Duodenal mucosa (tissue), 2 donors: ENCODE measurements at regions not wholly inside any gene's neighbourhood (a gene's known extent, or its start where the extent isn't known, plus 50 kb on each side); places are given as distances from the start of the nearest gene placed in this dataset.
"Not testable (repeated sequence)": the region's sequence is repeated elsewhere in the genome, so short reads cannot be mapped to it uniquely, and the experiment has no call there.

Experiments used
- H3K27ac ChIP-seq: one replicate; pipeline ENCODE4 v1.7.0; 2013; ENCODE audit warnings: low read depth, low read length
- H3K27me3 ChIP-seq, 2 donors: one replicate each; pipeline ENCODE4 v1.7.0; 2013; ENCODE audit warnings: low read length in 2 of 2, control low read depth in 1 of 2; ENCODE audit not compliant: insufficient read depth in 2 of 2, control insufficient read depth in 1 of 2
- H3K36me3 ChIP-seq, 2 donors: one replicate each; pipeline ENCODE4 v1.7.0; 2013; ENCODE audit warnings: low read length in 2 of 2, control low read depth in 1 of 2; ENCODE audit not compliant: insufficient read depth in 2 of 2, control insufficient read depth in 1 of 2
- H3K4me1 ChIP-seq, 2 donors: one replicate each; pipeline ENCODE4 v1.7.0; 2013; ENCODE audit warnings: low read length in 2 of 2, control low read depth in 1 of 2; ENCODE audit not compliant: insufficient read depth in 2 of 2, control insufficient read depth in 1 of 2
- H3K4me3 ChIP-seq, 2 donors: one replicate each; pipeline ENCODE4 v1.7.0; 2013; ENCODE audit warnings: low read length in 2 of 2, low read depth in 1 of 2
- H3K9ac ChIP-seq, 2 donors: one replicate each; pipeline ENCODE4 v1.7.0; 2013; ENCODE audit warnings: low read length in 2 of 2, low read depth in 1 of 2
- H3K9me3 ChIP-seq, 2 donors: one replicate each; pipeline ENCODE4 v1.7.0; 2013; ENCODE audit warnings: low read length in 2 of 2, control low read depth in 1 of 2; ENCODE audit not compliant: control insufficient read depth in 1 of 2

DNA sequence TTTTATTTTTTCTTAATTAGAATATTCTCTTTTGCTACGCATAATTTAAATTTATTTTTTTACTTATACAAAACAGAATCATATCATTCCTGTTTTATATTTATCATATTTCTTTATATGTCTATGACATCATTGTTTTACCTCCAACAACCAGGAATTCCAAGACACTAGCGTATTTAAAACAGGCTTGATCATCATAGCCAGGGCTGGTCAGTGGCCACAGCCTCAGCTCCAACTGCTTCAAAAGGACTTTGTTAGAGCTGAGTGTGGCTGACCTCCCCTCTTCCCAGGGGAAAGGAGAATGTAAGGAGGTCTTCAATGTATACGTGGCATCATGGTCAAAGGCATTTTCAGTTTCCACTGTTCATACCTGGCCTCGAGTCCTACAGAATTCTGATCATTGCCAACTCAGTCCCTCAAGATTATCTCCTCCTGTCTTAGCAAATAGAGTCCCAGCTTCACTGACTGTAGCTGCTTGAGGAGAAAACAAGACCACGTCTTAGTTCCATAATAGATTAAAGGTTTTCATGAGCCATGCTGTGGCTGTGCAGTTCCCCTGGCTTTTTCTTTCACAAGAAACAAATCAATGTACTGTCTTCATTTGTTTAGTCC lies 444.0 kb downstream of the PTPRC start:
- Histone ChIP-seq H3K27me3 (no peaks in the 10 kb centered on the region), H3K27ac (no peak overlapping the region), H3K9me3 (no peaks in the 10 kb centered on the region), H3K36me3 (no peaks in the 10 kb centered on the region), H3K4me3 (no peak overlapping the region), H3K4me1 (no peaks in the 10 kb centered on the region), H3K9ac (no peak overlapping the region)

DNA sequence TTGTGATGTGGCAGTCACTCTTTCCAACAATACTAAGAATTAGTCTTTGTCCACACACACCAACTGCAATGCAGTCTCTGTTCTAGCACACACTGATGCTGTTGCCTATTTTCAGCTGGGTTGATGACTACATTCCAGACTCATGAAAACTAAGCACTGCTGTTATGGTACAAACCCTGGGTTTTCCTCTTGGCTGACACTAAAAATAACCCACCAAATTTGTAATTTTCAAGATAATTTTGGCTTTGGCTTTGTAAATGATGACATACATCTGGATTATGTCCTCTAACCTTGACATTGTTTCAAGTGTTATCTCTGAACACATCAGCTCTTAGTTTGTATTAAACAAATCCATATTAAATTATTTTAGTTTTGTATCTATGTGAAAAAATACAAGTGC lies 444.8 kb downstream of the PTPRC start:
- no peaks in the 10 kb centered on the region for H3K36me3 ChIP-seq
- no peak overlapping the region for H3K27ac ChIP-seq
- H3K9me3 ChIP-seq: no peaks in the 10 kb centered on the region
- H3K4me3 ChIP-seq: no peak overlapping the region
- no peaks in the 10 kb centered on the region for H3K4me1 ChIP-seq
- no peak overlapping the region for H3K9ac ChIP-seq
- no peaks in the 10 kb centered on the region for H3K27me3 ChIP-seq

DNA sequence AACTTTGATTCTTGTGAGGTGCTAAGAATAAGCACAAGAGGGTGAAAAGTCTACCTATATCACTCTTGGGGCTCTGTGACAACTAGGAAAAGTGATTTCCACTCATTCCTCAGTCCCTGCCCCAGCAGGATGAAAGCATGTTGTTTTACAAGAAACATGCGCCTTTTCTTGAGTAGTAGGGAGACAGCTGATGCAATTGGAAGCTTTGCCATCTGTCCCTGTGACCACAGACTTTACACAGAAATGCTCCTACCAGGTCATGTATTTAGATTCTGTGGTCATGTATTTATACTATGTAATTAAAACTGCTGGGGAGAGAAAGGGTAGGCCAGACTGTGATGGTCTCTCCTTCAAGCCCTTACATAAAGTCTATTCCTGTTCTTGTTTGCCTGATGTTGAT lies 445.5 kb downstream of the PTPRC start:
- no peaks in the 10 kb centered on the region for H3K9me3 ChIP-seq
- no peaks in the 10 kb centered on the region for H3K27me3 ChIP-seq
- H3K4me3 ChIP-seq: no peak overlapping the region
- no peaks in the 10 kb centered on the region for H3K36me3 ChIP-seq
- H3K4me1 ChIP-seq: no peaks in the 10 kb centered on the region
- H3K9ac ChIP-seq: no peak overlapping the region
- H3K27ac ChIP-seq: no peak overlapping the region

DNA sequence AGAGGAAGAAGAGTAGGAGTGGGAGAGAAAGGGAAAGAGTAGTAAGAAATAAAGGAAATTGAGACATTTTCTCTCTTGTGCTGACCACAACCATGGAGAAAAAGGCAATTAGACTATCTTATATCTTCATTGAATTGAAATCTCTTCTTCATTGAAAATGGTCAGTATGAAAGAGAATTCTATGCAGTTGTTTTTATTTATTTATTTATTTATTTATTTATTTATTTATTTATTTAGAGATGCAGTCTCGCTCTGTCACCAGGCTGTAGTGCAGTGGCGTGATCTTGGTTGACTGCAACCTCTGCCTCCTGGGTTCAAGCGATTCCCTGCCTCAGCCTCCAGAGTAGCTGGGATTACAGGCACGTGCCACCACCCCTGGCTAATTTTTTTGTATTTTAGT lies 447.1 kb downstream of the PTPRC start:
- no peaks in the 10 kb centered on the region for H3K36me3 ChIP-seq
- no peaks in the 10 kb centered on the region for H3K4me1 ChIP-seq
- no peak overlapping the region for H3K4me3 ChIP-seq
- H3K27ac ChIP-seq: no peak overlapping the region
- H3K27me3 ChIP-seq: no peaks in the 10 kb centered on the region
- H3K9ac ChIP-seq: no peak overlapping the region
- H3K9me3 ChIP-seq: no peaks in the 10 kb centered on the region

DNA sequence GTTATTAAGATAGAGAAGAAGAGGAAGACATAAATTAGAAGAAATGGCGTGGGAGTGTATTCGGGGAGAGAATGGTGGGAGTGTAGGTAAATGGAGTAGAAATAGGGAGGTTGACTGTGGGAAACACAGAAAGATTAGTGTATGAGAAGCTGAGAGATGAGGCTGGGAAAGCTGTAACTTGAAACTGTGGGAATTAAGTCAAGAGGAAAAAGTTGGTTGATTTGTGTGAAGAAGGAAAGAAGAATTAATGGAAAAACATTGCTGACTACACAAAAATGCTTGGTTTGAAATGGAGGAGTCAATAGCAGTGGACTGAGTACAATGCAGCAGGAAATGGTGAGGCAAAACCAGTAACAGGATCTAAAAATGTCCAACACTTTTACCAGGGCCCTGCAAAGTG lies 448.3 kb downstream of the PTPRC start:
- no peak overlapping the region for H3K9ac ChIP-seq
- no peaks in the 10 kb centered on the region for H3K4me1 ChIP-seq
- H3K27me3 ChIP-seq: no peaks in the 10 kb centered on the region
- no peaks in the 10 kb centered on the region for H3K36me3 ChIP-seq
- H3K9me3 ChIP-seq: no peaks in the 10 kb centered on the region
- H3K27ac ChIP-seq: no peak overlapping the region
- no peak overlapping the region for H3K4me3 ChIP-seq

DNA sequence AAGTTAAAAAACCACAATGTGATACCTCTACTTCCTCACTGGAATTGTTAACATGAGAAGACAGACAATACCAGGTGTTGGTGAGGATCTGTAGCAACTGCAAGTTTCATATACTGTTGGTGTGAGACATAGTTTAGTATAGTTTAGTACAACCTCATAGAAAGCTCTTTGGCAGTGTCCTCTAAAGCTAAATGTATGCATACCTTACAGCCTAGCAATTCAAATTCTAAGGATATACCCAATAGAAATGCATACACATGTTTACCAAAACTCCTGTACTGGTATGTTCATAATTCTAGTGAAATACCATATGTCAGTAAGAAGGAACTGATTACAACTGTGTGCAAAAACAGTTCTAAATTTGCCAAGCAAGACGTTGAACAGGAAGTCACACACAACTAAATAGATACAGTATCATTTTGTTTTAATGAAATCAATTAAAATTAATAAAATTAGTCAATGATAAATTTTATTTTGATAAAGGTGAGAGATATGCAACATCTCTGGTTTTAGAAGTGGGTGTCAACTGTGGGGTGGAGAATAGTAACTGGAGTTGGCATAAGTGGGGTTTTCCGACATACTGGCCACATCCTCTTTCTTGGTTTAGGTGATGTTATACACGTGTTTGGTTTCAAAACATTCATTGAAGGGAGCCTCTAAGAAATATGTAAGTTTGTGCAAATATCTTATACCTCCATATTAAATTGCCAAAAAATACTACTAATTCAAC lies 450.7 kb downstream of the PTPRC start:
- no peak overlapping the region for H3K9ac ChIP-seq
- H3K4me3 ChIP-seq: no peak overlapping the region
- no peaks in the 10 kb centered on the region for H3K9me3 ChIP-seq
- H3K27me3 ChIP-seq: no peaks in the 10 kb centered on the region
- no peaks in the 10 kb centered on the region for H3K36me3 ChIP-seq
- no peak overlapping the region for H3K27ac ChIP-seq
- no peaks in the 10 kb centered on the region for H3K4me1 ChIP-seq

DNA sequence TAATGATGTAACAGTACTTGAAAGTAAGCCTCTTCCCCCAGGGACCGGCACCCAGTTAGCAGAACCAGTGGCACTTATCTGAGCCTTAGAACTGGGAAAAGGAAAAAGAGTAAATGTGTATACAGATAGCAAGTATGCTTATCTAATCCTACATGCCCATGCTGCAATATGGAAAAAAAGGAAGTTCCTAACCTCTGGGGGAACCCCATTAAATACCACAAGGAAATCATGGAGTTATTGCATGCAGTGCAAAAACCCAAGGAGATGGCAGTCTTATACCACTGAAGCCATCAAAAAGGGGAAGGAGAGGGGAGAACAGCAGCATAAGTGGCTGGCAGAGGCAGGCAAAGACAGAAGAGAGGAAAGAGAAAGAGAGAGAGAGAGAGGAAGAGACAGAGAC lies 456.8 kb downstream of the PTPRC start:
- H3K27me3 ChIP-seq, H3K9me3 ChIP-seq, H3K27ac ChIP-seq, H3K36me3 ChIP-seq, H3K4me3 ChIP-seq, H3K9ac ChIP-seq, H3K4me1 ChIP-seq: not testable (repeated sequence)

DNA sequence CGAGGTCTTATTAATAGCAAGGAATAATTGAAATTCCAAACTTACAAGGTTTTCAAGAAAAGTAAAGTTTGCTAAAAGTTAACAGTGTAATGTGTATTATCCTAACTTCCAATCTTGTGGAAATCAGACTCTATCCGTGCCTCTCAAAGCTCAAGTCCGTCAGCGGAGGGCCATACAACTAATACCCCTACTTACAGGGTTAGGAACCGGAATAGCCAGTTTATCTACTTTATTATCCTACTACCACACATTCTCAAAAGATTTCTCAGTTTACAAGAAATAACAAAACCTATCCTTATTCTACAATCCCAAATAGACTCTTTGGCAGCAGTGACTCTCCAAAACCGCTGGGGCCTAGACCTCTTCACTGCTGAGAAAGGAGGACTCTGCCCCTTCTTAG lies 457.8 kb downstream of the PTPRC start:
- H3K9ac ChIP-seq: no peak overlapping the region
- no peaks in the 10 kb centered on the region for H3K36me3 ChIP-seq
- no peaks in the 10 kb centered on the region for H3K27me3 ChIP-seq
- no peak overlapping the region for H3K4me3 ChIP-seq
- H3K27ac ChIP-seq: no peak overlapping the region
- no peaks in the 10 kb centered on the region for H3K9me3 ChIP-seq
- H3K4me1 ChIP-seq: no peaks in the 10 kb centered on the region

DNA sequence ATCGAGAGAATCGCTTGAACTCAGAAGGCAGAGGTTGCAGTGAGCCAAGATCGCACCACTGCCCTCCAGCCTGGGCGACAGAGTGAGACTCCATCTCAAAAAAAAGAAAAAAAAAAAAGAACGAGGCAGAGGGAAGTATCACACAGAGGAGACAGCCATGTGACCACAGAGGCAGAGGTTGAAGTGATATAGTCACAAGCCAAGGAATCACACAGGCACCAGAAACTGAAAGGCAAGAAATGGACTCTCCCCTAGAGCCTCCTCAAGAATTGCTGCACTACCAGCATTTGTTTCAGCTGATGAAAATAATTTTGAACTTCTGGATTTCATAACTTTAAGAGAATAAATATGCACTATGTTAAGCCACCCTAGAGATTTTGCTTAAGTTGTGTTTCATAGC lies 459.6 kb downstream of the PTPRC start:
- no peak overlapping the region for H3K27ac ChIP-seq
- H3K36me3 ChIP-seq: no peaks in the 10 kb centered on the region
- H3K4me1 ChIP-seq: no peaks in the 10 kb centered on the region
- no peaks in the 10 kb centered on the region for H3K27me3 ChIP-seq
- no peaks in the 10 kb centered on the region for H3K9me3 ChIP-seq
- no peak overlapping the region for H3K9ac ChIP-seq
- H3K4me3 ChIP-seq: no peak overlapping the region

DNA sequence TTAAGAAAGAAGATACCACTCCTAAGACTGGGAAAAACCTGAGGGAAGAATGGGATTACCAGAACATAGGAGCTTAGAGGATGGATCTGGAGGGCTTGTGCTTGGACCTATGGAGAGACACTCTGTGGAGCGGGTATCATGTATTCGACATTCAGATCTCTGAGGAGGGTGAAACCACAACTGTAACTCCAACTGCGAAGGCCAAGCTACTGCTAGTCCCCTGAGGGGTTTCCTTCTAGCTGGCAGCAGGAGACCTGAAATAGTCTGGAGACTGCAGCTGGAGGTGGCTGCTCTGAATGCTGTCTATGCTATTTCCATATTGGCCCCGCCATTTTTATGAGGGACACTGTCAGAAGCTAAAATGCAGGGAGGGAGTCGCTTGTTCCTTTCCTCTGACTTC lies 462.3 kb downstream of the PTPRC start:
- Histone ChIP-seq H3K4me3 (no peak overlapping the region), H3K27ac (no peak overlapping the region), H3K36me3 (no peaks in the 10 kb centered on the region), H3K27me3 (no peaks in the 10 kb centered on the region), H3K9ac (no peak overlapping the region), H3K4me1 (no peaks in the 10 kb centered on the region), H3K9me3 (no peaks in the 10 kb centered on the region)
